Panc1 (cell line): ENCODE measurements at regions not wholly inside any gene's neighbourhood (a gene's known extent, or its start where the extent isn't known, plus 50 kb on each side); places are given as distances from the start of the nearest gene placed in this dataset.

ENCODE experiments used
- ATAC-seq: fragments of 200-7000 bp; cut with Tn5 transposase; 2 replicates; pipeline ENCODE4 v1.9.1; 2020; ENCODE audit warnings: mild to moderate bottlenecking, moderate library complexity
- BruUV-seq: library from RNA; stranded (reverse); fragments of 400-500 nt; replicated peaks from 2 replicates; lab custom pipeline; 2021; lab: Mats Ljungman, UMichigan
- CTCF ChIA-PET: fragments of 300-600 bp; sonication (Branson Sonifier 250); formaldehyde crosslinking; loops from one replicate; lab custom pipeline; 2022; ENCODE audit warnings: antibody characterized with exemption; lab: Charles Lee
- POLR2A ChIA-PET: fragments of 300-600 bp; sonication (Branson Sonifier 250); formaldehyde crosslinking; loops from one replicate; lab custom pipeline; 2022; ENCODE audit warnings: antibody characterized with exemption; lab: Charles Lee
- DNase-seq: peaks from one replicate; pipeline ENCODE4 v3.0.0-alpha.2; 2010; ENCODE audit warnings: low read depth, low spot score
- H3K27ac ChIP-seq: 2 replicates; pipeline ENCODE4 v1.5.1; 2011; ENCODE audit warnings: mild to moderate bottlenecking, low read length, inconsistent platforms
- H3K27me3 ChIP-seq: fragments of 200-500 bp; sonication (Bioruptor generic); 2 replicates; pipeline ENCODE4 v1.6.0; 2014; ENCODE audit warnings: low read length, inconsistent platforms; ENCODE audit not compliant: control insufficient read depth, insufficient read depth
- H3K36me3 ChIP-seq: fragments of 200-500 bp; sonication (Bioruptor generic); 2 replicates; pipeline ENCODE4 v1.5.1; 2014; ENCODE audit warnings: inconsistent platforms, mild to moderate bottlenecking, low read length, moderate library complexity; ENCODE audit not compliant: control insufficient read depth, insufficient read depth
- H3K4me1 ChIP-seq: 2 replicates; pipeline ENCODE4 v1.5.1; 2011; ENCODE audit warnings: inconsistent platforms, mild to moderate bottlenecking, low read length, moderate library complexity; ENCODE audit not compliant: control insufficient read depth, insufficient read depth
- H3K4me3 ChIP-seq, 2 experiments: 2 replicates each; pipeline ENCODE4 v1.5.1; 2011 to 2012; ENCODE audit warnings: low read depth in 2 of 2, low read length in 2 of 2, mild to moderate bottlenecking in 2 of 2, inconsistent platforms in 1 of 2, moderate library complexity in 1 of 2
- H3K9me3 ChIP-seq: fragments of 200-500 bp; sonication (Bioruptor generic); 2 replicates; pipeline ENCODE4 v1.5.1; 2014; ENCODE audit warnings: low read depth, mild to moderate bottlenecking, inconsistent platforms, low read length, moderate library complexity; ENCODE audit not compliant: control insufficient read depth, insufficient read depth
- POLR2AphosphoS5 ChIP-seq: IDR thresholded peaks from 2 replicates; pipeline ENCODE4 v1.6.1; 2012; ENCODE audit warnings: mild to moderate bottlenecking, low read depth, low read length, moderate library complexity
- SIN3A ChIP-seq: IDR thresholded peaks from 2 replicates; pipeline ENCODE4 v1.6.1; 2012; ENCODE audit warnings: low read depth, mild to moderate bottlenecking, low read length, moderate library complexity, borderline replicate concordance; ENCODE audit not compliant: insufficient read depth
- TCF7L2 ChIP-seq: IDR thresholded peaks from 2 replicates; pipeline ENCODE4 v1.6.1; 2011; ENCODE audit warnings: mild to moderate bottlenecking, low read depth, low read length, inconsistent platforms
- in situ Hi-C: cut with HindIII; loops from 2 replicates; pipeline ENCODE4 v1.10.0; 2016; ENCODE audit warnings: low sequenced_read_pairs, low pct_unique_long_range_greater_than_20kb
- intact Hi-C: fragments of 100-400 bp; cut with micrococcal nuclease; formaldehyde crosslinking; loops from one replicate; pipeline ENCODE4 v1.10.0; 2022; ENCODE audit not compliant: unreplicated experiment
- TF ChIP-seq, protein P1 (sequence below), 2 experiments: IDR thresholded peaks; 2 replicates each; pipeline ENCODE4 v1.6.1; 2011 to 2012; ENCODE audit warnings: low read depth in 2 of 2, control low read depth in 1 of 2, low read length in 1 of 2, mild to moderate bottlenecking in 1 of 2, moderate library complexity in 1 of 2; ENCODE audit not compliant: insufficient read depth in 1 of 2
- TF ChIP-seq, protein P2 (sequence below): fragments of 450-650 bp; IDR thresholded peaks from 2 replicates; pipeline ENCODE4 v1.5.1; 2017; ENCODE audit warnings: mild to moderate bottlenecking

DNA sequence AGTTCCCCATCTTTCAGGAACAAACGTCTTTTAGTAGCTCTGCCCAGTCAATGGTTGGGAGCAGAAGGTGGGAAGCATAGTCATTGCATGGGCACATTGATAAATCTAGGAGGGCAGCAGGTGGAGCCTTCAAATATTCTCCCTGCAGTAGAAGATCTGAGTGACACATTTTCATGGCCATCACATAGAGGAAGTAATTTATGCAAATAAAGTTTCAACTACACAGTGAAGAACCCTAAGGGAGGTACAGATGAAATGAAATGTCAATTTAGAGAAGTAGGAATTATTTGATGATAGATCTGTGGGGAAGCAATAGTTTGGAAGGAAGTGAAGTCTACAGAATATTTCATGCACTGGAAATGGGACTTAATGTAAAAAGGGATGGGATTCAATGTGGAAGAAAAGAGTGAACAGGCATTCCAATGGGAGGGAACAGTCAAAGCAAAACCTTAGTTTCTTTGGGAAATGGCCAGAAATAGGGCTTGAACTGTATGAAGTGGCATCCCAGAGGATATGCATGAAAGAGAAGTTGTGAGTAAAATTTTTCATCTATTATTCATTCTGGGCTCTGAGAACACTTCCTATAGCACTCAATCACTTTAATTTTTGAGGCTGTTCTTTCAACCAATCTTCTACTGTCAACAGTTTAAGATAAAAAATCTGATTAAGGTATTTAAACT, 256.2 kb upstream of the LUZP2 start:
- TF ChIP-seq, protein P1, sequence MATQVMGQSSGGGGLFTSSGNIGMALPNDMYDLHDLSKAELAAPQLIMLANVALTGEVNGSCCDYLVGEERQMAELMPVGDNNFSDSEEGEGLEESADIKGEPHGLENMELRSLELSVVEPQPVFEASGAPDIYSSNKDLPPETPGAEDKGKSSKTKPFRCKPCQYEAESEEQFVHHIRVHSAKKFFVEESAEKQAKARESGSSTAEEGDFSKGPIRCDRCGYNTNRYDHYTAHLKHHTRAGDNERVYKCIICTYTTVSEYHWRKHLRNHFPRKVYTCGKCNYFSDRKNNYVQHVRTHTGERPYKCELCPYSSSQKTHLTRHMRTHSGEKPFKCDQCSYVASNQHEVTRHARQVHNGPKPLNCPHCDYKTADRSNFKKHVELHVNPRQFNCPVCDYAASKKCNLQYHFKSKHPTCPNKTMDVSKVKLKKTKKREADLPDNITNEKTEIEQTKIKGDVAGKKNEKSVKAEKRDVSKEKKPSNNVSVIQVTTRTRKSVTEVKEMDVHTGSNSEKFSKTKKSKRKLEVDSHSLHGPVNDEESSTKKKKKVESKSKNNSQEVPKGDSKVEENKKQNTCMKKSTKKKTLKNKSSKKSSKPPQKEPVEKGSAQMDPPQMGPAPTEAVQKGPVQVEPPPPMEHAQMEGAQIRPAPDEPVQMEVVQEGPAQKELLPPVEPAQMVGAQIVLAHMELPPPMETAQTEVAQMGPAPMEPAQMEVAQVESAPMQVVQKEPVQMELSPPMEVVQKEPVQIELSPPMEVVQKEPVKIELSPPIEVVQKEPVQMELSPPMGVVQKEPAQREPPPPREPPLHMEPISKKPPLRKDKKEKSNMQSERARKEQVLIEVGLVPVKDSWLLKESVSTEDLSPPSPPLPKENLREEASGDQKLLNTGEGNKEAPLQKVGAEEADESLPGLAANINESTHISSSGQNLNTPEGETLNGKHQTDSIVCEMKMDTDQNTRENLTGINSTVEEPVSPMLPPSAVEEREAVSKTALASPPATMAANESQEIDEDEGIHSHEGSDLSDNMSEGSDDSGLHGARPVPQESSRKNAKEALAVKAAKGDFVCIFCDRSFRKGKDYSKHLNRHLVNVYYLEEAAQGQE (IDR thresholded peaks at IDR 0.05; ENCODE audit: insufficient read depth in 1 of 2, low read depth in 2 of 2, low read length in 1 of 2) = no peak
- TF ChIP-seq, protein P2, sequence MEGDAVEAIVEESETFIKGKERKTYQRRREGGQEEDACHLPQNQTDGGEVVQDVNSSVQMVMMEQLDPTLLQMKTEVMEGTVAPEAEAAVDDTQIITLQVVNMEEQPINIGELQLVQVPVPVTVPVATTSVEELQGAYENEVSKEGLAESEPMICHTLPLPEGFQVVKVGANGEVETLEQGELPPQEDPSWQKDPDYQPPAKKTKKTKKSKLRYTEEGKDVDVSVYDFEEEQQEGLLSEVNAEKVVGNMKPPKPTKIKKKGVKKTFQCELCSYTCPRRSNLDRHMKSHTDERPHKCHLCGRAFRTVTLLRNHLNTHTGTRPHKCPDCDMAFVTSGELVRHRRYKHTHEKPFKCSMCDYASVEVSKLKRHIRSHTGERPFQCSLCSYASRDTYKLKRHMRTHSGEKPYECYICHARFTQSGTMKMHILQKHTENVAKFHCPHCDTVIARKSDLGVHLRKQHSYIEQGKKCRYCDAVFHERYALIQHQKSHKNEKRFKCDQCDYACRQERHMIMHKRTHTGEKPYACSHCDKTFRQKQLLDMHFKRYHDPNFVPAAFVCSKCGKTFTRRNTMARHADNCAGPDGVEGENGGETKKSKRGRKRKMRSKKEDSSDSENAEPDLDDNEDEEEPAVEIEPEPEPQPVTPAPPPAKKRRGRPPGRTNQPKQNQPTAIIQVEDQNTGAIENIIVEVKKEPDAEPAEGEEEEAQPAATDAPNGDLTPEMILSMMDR = no peak
- no peak for TF ChIP-seq TCF7L2
- no peak for TF ChIP-seq POLR2AphosphoS5
- TF ChIP-seq SIN3A = no peak
- H3K27ac ChIP-seq = no peak overlapping the region
- ChIA-PET POLR2A (no interaction called here), CTCF (no interaction called here)
- H3K9me3 ChIP-seq = no peaks in the 10 kb centered on the region; the same call in 1 of the 2 replicates
- intact Hi-C loops (no loop called here), in situ Hi-C loops (no loop called here)
- H3K27me3 ChIP-seq = no peaks in the 10 kb centered on the region
- DNase-seq (no peak), ATAC-seq (no peak)
- no peak overlapping the region for H3K4me3 ChIP-seq
- BruUV-seq = no TSS peak
- no peaks in the 10 kb centered on the region for H3K4me1 ChIP-seq
- H3K36me3 ChIP-seq = no peaks in the 10 kb centered on the region

DNA sequence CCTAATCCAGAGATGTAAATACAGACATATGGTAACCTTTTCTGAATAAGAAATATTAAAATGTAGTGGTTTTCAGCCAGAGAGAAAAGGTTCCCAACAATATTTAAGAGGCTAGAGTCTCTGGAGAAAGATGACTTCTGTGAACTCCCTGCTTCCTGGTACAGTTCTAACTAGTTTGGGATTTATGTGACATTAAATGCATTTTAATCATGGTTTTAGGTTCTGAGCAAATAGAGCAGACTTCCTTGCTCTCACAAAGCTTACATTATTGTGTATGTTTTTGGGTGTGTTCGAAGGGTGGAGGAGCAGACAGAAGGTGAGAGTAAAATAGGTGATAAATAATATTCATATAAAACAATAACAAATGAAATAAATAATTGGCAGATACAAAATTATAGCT, 250.1 kb upstream of the LUZP2 start:
- H3K36me3 ChIP-seq = no peaks in the 10 kb centered on the region; the same call in 1 of the 2 replicates
- ChIA-PET CTCF (no interaction called here), POLR2A (no interaction called here)
- no peak for ATAC-seq
- H3K27ac ChIP-seq = no peak overlapping the region
- no peak for DNase-seq
- TF ChIP-seq POLR2AphosphoS5 = no peak
- TF ChIP-seq, protein P2 = no peak
- TF ChIP-seq, protein P1 (IDR thresholded peaks at IDR 0.05; ENCODE audit: insufficient read depth in 1 of 2, low read depth in 2 of 2, low read length in 1 of 2) = no peak
- TF ChIP-seq TCF7L2 = no peak
- TF ChIP-seq SIN3A = no peak
- H3K4me1 ChIP-seq = no peaks in the 10 kb centered on the region
- in situ Hi-C loops (no loop called here), intact Hi-C loops (no loop called here)
- no peaks in the 10 kb centered on the region for H3K27me3 ChIP-seq
- H3K4me3 ChIP-seq = no peak overlapping the region
- BruUV-seq = no TSS peak
- no peaks in the 10 kb centered on the region; the same call in 1 of the 2 replicates for H3K9me3 ChIP-seq
